ENCODE measurements at regions not wholly inside any gene's neighbourhood (a gene's known extent, or its start where the extent isn't known, plus 50 kb on each side); places are given as distances from the start of the nearest gene placed in this dataset.

GRCh38 chr6:167588920-167589614, 237.6 kb upstream of the AFDN start (continued):
- TF ChIP-seq ZFX (IDR thresholded peaks at IDR 0.05) (no peak), JUND (IDR thresholded peaks at IDR 0.05) (no peak), RAD21 (IDR thresholded peaks at IDR 0.05; ENCODE audit: low read depth) (no peak), POLR2A (IDR thresholded peaks at IDR 0.05; ENCODE audit: borderline replicate concordance, extremely low read depth, insufficient read depth, insufficient read length) (no peak), EZH2 (IDR thresholded peaks at IDR 0.05) (no peak), ELF1 (IDR thresholded peaks at IDR 0.05; ENCODE audit: borderline replicate concordance, low read depth) (no peak)

- no peaks in the 10 kb centered on the region for H3K27me3 ChIP-seq (ENCODE audit: insufficient read depth, low read length)
- ATAC-seq (no peak), DNase-seq (ENCODE audit: low read depth, low spot score) (no peak)
- H2AFZ ChIP-seq (ENCODE audit: low read depth, low read length, poor library complexity, severe bottlenecking): no peak overlapping the region
- no peaks in the 10 kb centered on the region for H4K20me1 ChIP-seq (ENCODE audit: insufficient read depth)
- TF ChIP-seq REST (IDR thresholded peaks at IDR 0.05; ENCODE audit: low read depth): no peak
- TF ChIP-seq YY1 (IDR thresholded peaks at IDR 0.05; ENCODE audit: extremely low read depth, insufficient replicate concordance, low read depth, low read length): no peak
- no peak for TF ChIP-seq SRF (IDR thresholded peaks at IDR 0.05; ENCODE audit: low read depth)
- no peak for TF ChIP-seq RAD21 (IDR thresholded peaks at IDR 0.05; ENCODE audit: low read depth)
- no peak for TF ChIP-seq FOSL1 (IDR thresholded peaks at IDR 0.05; ENCODE audit: low read depth)
- no peak for TF ChIP-seq EZH2 (IDR thresholded peaks at IDR 0.05)
- no peak for TF ChIP-seq CEBPB (IDR thresholded peaks at IDR 0.05; ENCODE audit: low read depth)
- TF ChIP-seq MAX (IDR thresholded peaks at IDR 0.05): no peak
- TF ChIP-seq SIN3A (IDR thresholded peaks at IDR 0.05; ENCODE audit: low read depth): no peak
- TF ChIP-seq ZBTB33 (IDR thresholded peaks at IDR 0.05; ENCODE audit: extremely low read depth, insufficient replicate concordance, low read length): no peak
- no peak for TF ChIP-seq ATF3 (IDR thresholded peaks at IDR 0.05)
- no peak for TF ChIP-seq POLR2AphosphoS5 (IDR thresholded peaks at IDR 0.05; ENCODE audit: low read depth, low read length)
- TF ChIP-seq CBX3 (IDR thresholded peaks at IDR 0.05; ENCODE audit: low read depth): no peak
- TF ChIP-seq CTCF (IDR thresholded peaks at IDR 0.05 in 2 of 3, conservative IDR thresholded peaks at IDR 0.05 in 1 of 3; ENCODE audit: borderline replicate concordance in 1 of 3, insufficient read depth in 1 of 3, low read depth in 2 of 3, low read length in 2 of 3): no peak
- no peak for TF ChIP-seq ELF1 (IDR thresholded peaks at IDR 0.05; ENCODE audit: borderline replicate concordance, low read depth)
- peaks cover 0 to 7% of the 10 kb centered on the region in 2 experiments; a peak in 1 of 4 replicates for H3K9me3 ChIP-seq (ENCODE audit: control insufficient read depth in 1 of 2, insufficient read depth in 1 of 2, low read depth in 1 of 2, low read length in 2 of 2)
- intact Hi-C loops (cut with micrococcal nuclease): no loop called here
- H3K79me2 ChIP-seq (ENCODE audit: insufficient read depth, low read length): no peaks in the 10 kb centered on the region
- no peak overlapping the region for H3K27ac ChIP-seq (ENCODE audit: low read depth, low read length)
- H3K9me2 ChIP-seq (ENCODE audit: insufficient read depth): no peaks in the 10 kb centered on the region
- RAD21 ChIA-PET (ENCODE audit: low non-redundant PET in 1 of 2, low total read pairs in 2 of 2, uncharacterized antibody in 2 of 2, unreplicated experiment in 2 of 2): no interaction called here
- CTCF ChIA-PET: no interaction called here
- no peak overlapping the region for H3K9ac ChIP-seq (ENCODE audit: low read length)
- H3K4me2 ChIP-seq (ENCODE audit: low read length): no peak overlapping the region
- H3K36me3 ChIP-seq (ENCODE audit: control insufficient read depth in 1 of 2, insufficient read depth in 2 of 2, low read length in 2 of 2): no peaks in the 10 kb centered on the region
- H3K4me3 ChIP-seq (replicated peaks in 1 of 2; ENCODE audit: low read depth in 1 of 2, low read length in 2 of 2): no peak overlapping the region
- POLR2A ChIA-PET: no interaction called here
- no TSS peak for BruUV-seq (replicated peaks)
- no peaks in the 10 kb centered on the region for H3K4me1 ChIP-seq (ENCODE audit: control insufficient read depth in 1 of 2, insufficient read depth in 2 of 2, low read length in 2 of 2)
These were observed 237.1 kb upstream of the AFDN start for GRCh38 chr6:167589615-167589940.

Measured in HCT116 (cell line).